GM21825 (cell line): ENCODE measurements at regions not wholly inside any gene's neighbourhood (a gene's known extent, or its start where the extent isn't known, plus 50 kb on each side); places are given as distances from the start of the nearest gene placed in this dataset.
A peak's percentile ranks its signal among the peaks of the same experiment; 100 is the strongest.

Experiments used
- ATAC-seq: cut with Tn5 transposase; IDR thresholded peaks from one replicate; pipeline ENCODE4 v1.9.1; 2021; ENCODE audit warnings: mild to moderate bottlenecking, moderate library complexity; ENCODE audit not compliant: unreplicated experiment

DNA sequence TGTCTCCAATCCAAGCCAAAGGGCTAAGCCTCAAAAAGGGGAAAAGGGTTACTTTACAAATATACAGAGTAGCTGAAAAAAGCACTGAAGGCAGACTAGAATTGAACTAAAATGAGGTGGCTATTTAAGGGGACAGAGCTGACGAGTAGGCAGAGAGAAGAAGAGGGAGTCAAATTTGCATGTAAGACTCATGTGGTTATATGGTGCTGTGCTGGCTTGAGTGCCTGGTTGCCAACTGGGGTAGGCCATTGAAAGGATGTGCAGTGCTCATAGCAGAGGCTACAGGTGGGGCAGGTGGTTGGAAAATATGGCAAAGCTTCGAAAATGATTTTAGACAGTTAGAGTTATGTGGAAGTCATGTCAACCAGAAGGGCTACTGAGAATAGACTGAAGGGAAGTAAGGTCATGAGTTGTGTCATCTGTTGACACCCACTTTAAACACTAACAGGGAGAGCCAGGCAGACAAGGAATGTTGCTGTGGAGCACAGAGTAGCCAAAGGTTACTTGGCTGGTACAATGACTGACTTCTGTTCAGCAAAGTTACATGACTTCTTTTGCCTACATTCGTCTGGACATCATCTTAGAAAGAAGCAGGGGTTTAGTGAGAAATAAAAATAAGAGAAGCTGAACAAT lies 1210.4 kb downstream of the ADGRL3 start:
- no peak for ATAC-seq

DNA sequence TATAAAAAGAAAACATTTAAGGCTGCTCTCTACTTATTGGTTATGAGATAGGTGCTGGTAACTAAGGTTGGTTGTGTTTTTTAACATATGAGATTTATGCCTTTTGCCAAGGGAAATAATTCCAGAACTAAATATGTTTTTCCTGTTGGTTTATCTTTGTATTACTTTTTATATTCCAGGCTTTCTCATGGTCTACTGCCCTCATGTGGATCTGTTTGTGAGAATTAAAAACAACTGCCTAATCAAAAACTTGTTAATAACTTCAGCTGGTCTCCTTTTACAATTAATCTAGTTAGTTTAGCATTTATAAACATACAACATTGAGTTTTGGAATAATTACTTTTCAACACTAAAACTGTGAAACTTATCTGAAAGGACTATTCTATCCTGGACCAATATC lies 1208.3 kb downstream of the ADGRL3 start:
- ATAC-seq = no peak

DNA sequence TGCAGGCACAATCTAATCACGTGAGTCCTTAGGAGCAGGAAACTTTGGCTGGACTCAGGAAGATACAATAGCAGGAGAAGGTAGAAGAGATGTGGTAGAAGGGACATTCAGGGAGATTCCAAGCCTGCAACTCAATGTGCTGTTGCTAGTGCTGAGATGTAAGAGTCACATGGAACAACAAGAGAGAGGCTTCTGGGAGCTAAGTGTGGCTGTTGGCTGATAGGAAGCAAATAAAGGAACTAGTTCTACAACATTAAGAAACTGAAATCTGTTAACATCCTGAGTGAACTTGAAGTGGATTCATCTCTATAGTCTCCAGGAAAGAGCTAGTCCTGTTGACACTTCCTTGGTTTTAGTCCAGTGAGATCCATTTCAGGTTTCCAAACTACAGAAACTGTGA lies 1207.4 kb downstream of the ADGRL3 start:
- no peak for ATAC-seq

DNA sequence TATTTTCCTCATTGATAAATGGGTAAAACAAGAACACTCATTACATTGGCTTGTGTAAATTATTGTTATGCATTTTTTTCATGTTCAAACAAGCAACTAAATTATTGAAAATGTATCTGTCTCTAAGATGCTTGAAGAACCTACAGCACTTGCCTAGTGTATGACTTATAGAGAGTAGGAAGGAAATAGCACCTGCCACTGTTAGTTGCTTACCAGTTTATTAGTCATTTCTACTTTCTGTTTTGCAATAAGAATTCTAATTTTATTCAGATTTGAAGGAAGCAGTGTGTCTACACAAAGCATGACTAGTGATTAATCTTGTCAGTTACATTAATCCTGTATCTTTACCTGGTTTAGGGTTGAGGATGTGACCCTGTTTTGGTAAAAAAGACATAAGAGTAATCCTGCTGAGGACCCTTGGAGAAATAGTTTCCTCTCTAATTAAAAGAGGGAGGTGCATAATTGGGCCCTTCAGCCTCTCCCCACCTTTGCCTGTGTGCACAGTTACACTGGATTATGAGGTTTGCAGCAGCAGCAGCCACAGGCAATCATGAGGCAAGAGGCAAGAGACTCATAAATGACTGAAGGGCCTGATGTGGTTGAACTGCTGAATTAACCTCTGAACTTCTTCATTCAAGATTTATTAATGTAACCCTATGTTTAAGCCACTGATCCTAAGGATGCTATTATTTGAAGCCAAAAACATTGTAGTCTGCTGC lies 1202.1 kb downstream of the ADGRL3 start:
- ATAC-seq = no peak

DNA sequence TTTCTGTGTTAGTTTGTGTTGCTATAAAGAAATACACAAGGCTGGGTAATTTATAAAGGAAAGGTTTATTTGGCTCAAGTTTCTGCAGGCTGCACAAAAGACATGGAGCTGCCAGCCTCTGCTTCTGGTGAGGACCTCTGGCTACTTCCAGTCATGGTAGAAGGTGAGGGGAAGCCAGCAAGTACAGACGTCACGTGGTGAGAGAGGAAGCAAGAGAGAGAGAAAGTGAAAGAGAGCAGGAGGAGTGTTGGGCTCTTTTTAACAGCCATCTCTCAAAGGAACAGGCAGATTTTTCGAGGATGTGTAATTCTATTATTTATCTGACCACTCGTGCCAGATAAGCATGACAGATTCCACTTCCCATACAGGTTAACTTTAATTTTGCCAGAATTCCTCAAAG lies 1199.1 kb downstream of the ADGRL3 start:
- peak; percentile 68 for ATAC-seq

DNA sequence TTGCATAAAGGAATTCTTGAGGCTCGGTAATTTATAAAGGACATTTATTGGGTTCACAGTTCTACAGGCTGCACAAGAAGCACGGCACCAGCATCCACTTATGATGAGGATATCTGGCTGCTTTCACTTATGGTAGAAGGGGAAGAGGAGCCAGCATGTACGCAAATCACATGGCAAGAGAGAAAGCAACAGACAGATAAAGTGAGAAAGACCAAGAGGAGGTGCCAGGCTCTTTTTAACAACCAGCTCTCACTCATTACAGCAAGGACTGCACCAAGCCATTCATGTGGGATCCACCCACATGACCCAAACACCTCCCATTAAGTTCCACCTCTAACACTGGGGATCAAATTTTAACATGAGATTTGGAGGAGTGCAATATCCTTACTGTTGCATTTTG lies 1198.2 kb downstream of the ADGRL3 start:
- ATAC-seq = no peak

DNA sequence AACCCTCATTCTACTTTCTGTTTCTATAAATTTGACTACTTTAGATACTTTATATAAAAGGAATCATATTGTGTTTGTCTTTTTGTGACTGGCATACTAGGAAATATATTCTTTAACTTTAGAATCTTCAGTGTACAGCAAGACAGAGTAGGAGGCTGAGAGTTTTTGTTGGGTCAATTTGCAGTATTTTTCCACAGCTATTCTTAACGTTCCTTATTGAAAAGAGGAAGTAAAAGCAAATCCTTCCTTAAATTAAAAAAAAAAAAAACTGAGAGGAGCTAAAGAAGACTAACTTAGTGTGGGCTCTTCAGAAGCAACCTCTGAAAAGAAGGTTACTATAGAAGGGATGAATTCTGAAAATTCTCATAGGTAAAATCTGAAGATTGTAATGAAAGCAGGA lies 1194.6 kb downstream of the ADGRL3 start:
- ATAC-seq = no peak

DNA sequence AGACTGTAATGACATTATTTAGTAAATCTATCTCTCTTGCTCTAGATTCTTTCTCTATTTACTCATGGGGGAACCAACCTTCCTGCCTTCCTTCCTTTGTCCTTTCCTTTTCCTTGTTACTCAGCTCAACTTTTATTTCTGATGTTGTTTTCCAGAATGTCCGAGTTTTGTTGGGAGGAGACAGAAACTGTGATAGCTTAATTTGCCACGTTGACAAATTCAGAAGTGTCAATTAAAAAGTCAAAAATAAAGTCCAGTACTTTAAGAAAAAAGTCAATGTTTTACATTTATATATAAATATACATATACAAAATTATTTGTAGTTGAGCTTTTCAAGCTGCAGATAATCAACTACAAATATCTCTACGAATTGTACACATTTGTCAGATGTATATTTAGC lies 1187.7 kb downstream of the ADGRL3 start:
- ATAC-seq = no peak

DNA sequence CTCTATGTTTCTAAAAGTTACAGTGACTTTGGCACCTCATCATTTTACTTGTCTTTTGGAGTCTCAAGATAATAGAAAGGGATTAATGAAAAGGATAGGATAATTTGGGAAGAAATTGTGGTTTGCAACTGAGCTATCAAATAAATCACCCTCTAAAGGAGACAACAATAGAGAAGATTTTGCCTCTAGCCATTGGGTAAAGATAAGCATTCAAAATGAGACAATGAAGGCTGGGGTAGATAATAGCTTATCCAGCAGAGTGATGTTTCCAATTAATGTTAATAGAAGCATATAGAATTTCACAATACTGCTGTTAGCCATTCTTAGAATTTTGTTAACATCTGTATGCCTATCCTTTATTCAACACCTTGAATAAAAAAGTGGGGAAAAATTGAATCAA lies 1177.6 kb downstream of the ADGRL3 start:
- ATAC-seq = no peak

DNA sequence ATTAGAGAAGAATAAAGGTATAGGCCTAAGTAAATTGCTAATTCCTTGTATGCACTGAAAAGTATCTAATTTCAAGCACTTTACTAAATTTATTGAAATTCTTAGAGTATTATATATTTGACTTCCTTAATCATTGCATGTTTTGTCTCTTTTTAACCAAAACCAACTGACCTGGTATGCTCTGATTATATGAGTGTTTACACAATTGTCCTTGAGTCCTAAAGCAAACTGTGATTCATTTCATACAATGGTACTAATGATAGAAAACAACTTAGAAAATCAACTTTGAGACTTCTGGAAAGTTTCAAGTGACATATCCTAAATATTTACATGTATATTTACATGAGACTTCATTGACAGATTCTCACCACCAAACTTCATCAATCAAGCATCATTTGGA lies 1177.1 kb downstream of the ADGRL3 start:
- no peak for ATAC-seq

DNA sequence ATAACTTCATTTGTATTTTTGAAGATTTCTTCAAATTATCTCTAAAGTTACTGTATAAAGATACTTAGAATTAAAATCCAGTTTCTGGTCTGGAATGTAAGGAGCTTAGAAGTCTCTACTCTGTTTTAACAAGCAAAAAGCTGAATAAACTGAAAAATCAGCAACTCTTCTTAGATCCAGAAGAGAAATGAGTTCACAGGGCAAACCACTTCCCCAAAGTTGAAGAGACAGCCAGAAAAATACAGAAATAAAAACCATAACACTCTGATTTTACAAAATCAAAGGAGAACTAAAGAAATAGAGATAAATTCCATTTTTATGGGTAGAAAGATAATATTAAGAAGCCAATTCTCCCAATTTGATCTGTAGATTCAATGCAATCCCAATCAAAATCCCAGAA lies 1166.8 kb downstream of the ADGRL3 start:
- ATAC-seq = no peak

DNA sequence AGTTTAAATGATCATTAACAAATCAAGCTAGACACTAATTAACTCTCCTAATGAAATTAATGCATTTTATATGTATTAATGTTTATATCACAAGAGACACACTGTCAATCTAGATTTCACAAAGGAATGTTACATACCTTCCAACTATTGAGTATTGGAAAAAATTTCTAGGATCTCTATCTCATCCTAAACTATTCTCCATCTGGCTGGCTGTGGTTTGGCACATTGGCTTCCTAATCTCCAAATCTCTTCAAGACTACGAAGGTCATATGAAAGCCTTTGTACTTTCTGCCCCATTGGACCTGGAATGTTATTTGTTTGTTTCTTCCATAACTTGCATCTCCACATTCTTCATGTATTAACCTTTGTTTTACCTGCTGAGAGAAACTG lies 1160.0 kb downstream of the ADGRL3 start:
- no peak for ATAC-seq

DNA sequence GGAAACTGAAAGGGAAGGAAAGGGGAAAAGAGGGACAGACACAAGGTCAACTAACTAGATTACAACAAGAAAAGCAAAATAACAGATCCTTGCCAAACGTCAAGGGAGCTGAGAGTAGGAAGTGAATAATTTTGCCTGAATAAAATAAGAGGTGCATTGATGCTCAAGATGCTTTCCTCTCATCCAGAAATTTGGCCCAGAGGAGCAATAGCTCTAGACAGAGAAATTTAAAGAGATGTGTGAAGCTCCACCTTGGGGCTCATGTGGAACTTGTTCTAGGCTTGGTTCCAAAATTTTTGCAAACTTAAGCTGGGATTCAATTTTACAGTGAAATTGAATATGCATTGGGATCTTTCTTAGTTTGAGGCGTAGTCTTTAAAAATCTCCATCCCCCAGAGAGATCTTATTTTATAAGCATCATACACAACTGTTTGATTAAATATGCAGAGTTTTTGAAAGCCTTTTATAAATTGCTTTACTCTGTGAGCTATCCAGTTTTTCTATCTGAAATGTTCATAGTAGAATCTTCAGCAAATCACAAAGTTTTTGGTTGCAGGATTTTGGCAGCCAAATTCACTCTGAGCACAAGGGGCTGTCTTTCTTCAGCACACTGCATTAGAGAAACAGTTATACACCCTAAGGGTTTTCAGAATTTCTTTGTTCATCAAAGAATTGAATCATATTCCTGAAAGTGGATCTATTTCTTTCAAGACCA lies 1159.5 kb downstream of the ADGRL3 start:
- no peak for ATAC-seq

DNA sequence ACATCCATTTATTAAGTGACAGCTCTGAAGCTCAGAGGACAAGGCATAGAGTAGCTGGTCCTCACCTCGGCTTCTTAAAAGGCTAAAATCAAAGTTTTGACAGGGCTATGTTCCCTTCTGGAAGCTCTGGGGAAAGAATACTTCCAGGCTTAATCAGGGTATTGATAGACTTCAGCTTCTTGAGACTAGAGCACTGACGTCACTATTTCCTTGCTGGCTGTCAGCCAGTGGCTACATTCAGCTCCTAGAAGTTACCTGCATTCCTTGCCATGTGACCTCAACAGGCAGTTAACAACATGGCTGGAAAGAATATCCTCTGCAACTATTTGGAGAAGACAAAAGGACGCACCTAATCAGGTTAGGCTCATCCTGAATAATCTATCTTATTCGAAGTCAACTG lies 1144.8 kb downstream of the ADGRL3 start:
- ATAC-seq = no peak

DNA sequence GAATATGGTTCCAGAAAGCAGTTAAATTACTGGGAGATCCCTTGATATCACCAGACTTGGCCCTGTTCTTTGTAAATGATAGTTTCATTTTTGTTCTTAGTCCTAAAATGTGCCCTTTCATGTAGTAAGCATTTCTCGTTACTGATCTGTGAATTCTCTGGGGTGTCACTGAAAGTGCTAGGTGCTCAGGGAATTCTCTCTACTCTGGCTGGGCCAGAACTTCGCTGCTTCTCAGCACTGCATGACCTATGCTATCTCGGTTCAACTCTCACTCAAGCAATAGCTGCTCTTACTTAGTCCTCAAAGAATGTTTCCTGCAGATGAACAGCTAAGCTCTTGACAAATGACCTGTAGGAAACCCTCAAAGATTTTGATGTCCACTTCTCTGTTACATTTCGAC lies 1144.3 kb downstream of the ADGRL3 start:
- no peak for ATAC-seq

DNA sequence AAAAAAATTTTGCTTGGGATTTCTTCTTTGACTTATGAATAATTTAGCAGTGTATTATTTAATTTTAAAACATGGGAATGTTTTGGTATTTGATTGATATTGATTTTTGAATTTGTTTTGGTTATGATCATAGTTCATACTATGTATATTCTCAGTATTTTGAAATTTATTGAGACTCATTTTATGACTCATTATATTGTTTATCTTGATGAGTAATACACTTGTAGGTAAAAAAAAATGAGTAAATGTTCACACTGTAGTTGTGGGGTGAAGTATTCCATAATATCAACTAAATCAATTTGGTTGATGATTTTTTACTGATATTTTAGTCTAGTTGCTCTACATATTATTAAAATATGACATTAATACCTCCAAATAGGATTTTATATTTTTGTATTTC lies 1142.2 kb downstream of the ADGRL3 start:
- ATAC-seq = no peak

DNA sequence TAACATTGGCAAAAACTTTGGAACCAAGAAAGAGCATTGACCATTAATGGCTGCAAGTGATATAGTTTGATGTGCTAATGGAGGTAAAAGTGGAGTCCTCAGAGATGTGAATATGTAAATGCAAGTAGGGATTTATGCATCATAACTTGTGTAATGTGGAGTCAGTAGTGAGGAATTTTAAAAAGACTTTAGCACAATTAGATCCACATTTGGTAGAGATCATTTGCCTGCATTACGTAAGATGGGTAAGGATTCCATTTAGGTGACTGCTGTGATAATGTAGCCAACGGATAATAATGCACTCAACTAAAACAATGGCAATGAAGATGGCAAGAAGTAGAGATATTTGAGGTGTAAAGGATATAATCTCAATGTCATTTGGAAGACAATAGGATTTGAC lies 1128.4 kb downstream of the ADGRL3 start:
- no peak for ATAC-seq

DNA sequence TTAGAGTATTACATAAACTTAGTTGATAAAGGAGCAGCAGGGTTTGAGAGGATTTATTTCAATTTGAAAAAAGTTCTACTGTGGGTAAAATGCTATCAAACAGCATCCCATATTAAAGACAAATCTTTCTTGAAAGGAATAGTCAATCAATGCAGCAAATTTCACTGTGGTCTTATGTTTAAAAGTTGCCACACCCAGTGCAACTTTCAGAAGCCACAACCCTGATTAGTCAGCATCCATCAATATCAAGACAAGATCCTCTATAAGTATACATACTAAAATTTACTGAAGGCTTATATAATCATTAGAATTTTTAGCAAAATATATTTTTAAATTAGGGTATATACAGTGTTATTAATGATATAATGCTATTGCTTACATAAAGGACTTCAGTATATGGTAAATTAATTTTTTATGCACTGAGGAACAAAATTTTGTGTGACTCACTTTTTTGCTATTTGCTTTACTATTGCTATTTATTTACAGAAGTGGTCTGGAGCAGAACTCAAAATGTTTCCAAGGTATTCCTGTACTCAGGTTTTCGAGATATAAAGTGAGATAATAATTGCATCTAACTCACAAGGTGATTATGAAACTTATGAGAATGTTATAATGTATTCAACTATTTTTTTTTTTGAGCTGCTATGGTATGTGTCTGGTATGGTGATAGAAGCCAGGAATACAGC lies 1127.6 kb downstream of the ADGRL3 start:
- ATAC-seq = no peak

DNA sequence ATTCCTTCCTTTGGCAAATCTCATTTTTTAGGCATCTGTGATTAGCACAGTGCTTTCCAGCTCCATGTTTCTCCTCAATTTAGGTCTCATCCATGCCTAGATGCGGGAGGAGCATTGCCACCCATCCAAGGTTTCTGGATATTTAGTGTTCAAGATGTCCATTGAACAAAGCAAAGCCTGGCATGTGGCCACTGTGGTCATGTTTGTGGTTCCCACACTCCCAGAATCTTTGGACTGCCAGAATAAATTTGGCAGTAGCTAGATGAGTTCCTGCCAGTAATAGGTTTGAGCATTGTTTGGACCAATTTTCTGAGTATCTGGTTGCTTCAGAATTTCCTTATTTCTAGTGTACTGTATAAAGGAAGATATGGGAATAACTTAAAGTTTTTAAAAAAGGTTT lies 1124.1 kb downstream of the ADGRL3 start:
- no peak for ATAC-seq

DNA sequence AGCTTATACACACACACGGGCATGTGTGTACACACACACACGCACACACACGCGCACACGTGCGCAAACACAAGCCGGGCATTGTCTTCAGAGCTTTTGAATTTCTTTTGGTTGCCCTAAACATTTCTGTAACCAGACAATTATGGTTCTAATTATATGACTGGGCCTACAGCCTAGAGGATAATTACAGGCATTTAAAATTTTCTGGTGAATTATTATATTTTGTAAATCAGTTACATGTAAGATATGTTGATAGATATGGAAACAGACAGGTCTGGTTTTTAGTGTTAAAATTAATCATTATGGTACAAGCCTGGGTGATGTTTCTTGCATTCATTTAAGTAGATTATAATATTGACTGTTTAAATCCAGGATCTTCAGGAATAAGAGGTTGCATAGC lies 1120.5 kb downstream of the ADGRL3 start:
- ATAC-seq = no peak

DNA sequence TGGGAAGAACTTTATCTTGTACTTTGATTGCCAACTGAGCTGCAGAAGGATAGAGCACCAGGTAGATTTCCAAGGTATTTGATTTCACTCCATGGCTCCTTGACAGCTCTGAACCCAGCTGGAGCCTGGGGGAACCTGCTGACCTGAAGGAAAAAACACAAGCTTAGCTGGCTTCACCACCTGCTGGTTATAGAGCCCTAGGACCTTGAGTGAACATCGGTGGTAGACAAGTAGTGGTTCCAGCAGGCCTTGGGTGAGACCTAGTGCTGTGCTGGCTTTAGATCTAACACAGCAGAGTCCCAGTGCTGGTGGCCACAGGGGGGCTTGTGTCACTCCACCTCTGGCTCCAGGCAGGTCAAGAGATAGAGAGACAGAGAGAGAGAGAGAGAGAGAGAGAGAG lies 1102.6 kb downstream of the ADGRL3 start:
- ATAC-seq = no peak

DNA sequence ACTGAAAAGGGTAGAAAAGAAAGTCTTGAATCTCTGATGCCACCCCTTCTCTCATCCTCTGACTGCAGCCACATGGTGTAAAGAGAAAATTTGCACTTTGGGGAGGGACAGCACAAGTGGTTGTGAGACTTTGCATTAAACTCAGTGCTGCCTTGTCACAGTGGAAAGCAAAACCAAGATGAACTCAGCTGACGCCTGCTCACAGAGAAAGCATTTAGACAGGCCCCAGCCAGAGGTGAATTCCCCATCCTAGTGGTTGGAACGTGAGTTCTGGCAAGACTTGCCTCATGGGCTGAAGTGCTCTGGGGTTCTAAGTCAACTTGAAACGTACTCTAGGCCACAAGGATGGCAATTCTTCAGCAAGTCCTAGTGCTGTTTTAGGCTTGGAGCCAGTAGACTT lies 1101.4 kb downstream of the ADGRL3 start:
- ATAC-seq = no peak
